ENCODE measurements at regions not wholly inside any gene's neighbourhood (a gene's known extent, or its start where the extent isn't known, plus 50 kb on each side); places are given as distances from the start of the nearest gene placed in this dataset.
"Not testable (repeated sequence)": the region's sequence is repeated elsewhere in the genome, so short reads cannot be mapped to it uniquely, and the experiment has no call there.

DNA sequence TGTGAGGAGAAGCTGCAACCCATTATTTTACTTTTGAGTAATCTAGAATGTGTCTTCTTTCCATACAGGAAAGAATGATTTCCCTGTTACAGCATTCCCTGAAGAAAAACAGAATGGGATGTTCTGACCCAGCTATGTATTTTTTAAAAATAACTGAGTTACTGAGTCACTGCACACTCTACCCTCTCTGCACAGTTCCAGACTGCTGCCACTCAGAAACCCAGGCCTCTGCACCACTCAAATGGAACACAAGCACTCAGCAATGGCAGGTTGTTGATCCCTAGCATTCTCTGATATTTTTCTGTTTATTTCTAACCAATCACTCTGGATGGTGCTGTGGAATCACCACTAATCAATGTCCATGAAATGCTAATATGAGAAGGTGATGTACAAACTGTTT lies 1300.0 kb upstream of the FAM98A start:
- no peak for DNase-seq

DNA sequence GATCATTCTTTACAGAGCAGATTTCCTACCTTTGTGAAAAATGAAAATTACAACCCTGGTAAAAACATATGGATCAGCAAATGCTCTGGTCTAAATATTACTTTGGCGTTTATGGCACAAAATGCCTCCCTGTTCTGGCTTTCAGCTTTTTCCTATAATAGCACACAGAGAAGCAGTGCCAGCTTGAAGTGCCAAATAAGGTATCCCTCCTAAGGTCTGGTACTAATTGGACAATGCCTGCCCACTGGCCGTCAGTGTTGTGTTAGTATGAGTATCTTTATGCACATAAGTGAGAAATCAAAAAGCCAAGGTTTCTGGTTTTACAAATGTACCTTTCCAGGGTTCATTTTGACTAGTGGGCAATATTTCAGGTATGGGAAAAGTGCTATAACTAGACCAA lies 1293.7 kb upstream of the FAM98A start:
- no peak for DNase-seq

DNA sequence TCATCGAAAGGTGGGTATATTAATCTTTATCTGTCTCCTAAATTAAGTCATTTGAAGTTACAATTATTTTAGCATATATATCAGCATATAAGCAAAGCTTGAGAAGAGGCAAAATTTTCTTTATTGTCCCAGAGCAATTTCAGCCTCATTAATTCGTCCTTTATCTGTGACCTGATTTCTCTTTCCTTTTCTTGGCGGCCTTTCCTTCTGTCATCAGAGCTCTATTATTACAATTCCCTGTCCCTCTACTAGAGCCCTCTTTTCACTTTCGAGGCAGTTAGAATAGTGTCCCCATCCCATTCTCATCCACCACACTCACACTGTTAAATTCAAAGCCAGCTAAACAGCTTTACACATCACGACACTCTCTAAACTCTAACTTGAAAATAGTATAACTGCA lies 1293.2 kb upstream of the FAM98A start:
- DNase-seq: no peak

GRCh38 chr2:34875091-34875745 lies 1276.1 kb upstream of the FAM98A start:
- DNase-seq: no peak

- DNase-seq: no peak
Measured at GRCh38 chr2:34853646-34854045, 1254.5 kb upstream of the FAM98A start.

- DNase-seq: no peak
Measured at GRCh38 chr2:34851804-34852203, 1252.7 kb upstream of the FAM98A start.

DNA sequence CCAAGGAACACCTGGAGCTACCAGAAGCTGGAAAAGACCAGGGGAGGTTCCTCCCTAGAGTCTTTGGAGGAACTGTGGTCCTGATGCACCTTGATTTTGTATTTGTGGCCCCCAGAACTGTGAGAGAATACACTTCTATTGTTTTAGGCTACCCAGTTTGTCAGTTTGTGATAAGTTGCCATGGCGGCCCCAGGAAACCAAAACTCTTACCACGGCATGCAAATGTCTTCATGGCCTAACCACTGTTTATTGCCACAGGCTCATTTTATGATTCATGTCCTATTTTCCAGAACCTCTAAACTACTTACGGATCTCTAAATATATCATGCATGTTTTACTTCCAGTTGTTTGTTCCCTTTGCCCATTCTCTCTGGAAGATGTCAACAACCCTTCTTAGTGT lies 1250.7 kb upstream of the FAM98A start:
- no peak for DNase-seq

- no peak for DNase-seq
Measured at GRCh38 chr2:34848691-34849090, 1249.6 kb upstream of the FAM98A start.

DNA sequence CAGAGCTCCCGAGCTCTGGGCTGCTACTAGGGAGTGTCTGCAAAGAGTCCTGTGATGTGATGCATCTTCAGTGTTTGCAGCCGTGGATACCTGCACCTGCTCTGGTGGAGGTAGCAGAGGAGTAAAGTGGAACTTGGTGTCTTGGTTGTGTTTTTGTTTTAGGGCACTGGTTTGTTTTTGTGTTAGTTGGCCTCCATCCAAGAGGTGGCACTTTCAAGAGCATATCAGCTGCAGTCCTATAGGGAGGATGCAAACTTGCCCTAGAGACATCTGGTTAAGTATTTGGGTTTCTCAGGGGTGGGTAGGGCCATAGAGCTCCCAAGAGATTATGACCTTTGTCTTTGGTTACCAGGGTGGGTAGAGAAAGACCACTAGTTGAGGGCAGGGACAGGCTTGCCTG lies 1249.0 kb upstream of the FAM98A start:
- no peak for DNase-seq

DNA sequence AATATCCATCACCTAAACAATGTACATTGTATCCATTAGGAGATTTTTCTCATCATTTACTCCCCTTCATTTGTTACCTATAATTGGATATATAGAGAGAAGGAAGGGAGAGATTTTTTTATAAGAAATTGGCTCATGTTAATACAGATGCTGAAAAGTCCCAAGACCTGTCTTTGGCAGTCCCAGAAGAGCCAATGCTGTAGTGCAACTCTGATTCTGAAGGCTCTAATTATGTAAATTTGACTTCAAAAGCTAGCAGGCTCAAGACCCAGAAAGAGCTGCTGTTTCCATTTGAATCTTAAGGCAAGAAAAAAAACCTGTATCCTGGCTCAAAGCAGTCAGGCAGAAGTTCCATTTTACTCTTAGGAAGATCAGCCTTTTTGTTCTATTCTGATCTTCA lies 1245.5 kb upstream of the FAM98A start:
- DNase-seq: no peak

DNA sequence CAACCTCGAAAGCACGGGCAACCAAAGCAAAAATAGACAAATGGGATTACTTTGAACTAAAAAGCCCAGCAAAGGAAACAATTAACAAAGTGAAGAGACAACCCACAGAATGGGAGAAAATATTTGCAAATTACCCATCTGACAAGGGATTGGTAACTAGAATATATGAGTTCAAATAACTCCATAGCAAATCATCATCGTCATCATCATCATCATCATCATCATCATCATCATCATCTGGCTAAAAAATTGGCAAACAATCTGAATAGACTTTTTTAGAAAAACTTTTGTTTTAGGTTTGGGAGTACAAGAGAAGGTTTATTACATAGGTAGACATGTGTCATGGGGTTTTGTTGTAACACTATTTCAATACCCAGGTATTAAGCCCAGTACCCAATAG lies 1239.3 kb upstream of the FAM98A start:
- DNase-seq: no peak

DNA sequence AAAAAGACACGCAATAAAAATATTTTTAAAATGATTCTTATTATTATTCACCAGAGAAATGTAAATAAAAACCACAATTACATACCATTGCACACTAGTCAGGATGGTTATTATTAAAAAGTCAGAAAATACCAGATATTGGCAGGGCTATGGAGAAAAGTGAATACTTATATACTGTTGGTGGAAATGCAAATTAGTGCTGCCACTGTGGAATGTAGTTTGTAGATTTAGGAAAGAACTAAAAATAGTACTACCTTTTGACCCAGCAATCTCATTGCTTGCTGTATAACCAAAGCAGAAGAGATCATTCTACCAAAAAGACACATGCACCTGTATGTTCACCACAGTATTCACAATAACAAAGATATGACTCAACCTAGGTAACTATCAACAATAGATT lies 1237.3 kb upstream of the FAM98A start:
- DNase-seq: no peak

DNA sequence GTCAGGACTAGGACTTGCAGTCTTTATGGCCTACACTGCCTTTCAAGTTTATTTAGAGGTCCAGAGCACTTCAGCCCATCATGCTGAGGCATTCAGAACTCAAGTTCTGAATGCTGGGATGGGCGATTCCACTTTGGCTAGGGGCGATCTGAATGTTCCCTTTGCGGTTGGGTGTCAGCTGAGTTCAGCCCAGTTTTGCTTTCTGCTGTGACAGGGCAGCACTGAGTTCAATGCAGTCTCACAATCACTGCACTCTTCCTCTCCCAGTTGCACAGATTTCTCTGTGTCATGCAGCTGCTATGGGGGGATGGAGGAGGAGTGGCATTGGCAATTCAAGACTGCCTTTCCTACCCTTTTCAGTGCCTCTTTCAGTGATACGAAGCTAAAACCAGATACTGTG lies 1232.0 kb upstream of the FAM98A start:
- no peak for DNase-seq

DNA sequence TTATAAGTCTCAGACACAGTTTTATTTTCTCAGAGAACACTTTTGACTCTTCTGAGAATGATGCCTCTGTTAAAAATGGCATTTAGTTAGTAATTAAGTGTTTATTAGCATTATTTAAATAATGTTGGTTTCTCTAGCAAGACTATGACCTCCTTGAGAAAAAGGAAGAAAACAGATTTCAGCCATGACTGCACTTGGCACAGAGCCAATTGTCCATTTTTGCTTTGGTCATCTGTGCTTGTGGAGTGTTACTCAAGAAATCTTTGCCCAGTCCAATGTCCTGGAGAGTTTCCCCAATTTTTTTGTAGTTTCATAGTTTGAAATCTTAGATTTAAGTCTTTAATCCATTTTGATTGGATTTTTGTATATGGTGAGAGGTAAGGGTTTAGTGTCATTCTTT lies 1229.4 kb upstream of the FAM98A start:
- DNase-seq: no peak

- no peak for DNase-seq
Measured at GRCh38 chr2:34827398-34827797, 1228.3 kb upstream of the FAM98A start.

GRCh38 chr2:34825686-34826085 lies 1226.6 kb upstream of the FAM98A start:
- DNase-seq: no peak

DNA sequence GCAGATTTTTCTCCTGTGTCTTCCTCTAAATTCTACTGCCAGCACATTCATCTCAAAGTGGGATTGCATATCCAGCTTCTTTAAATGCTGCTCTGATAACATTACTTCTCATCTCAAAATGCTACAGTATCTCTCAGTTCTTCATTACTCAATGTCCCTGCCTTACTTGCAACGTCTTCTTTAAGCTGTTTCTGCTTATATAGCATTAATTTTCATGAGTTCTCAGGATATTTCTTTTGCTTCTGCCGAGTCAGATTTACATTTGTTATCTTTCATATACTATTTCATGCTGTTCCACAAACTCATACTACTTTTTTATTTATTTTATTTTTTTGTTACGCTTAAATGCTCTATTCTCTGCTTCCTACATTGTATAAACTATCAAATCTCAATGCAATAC lies 1223.5 kb upstream of the FAM98A start:
- DNase-seq: no peak

GRCh38 chr2:34815052-34815741 lies 1216.1 kb upstream of the FAM98A start:
- DNase-seq: no peak

- no peak for DNase-seq
Measured at GRCh38 chr2:34810456-34810855, 1211.4 kb upstream of the FAM98A start.

DNA sequence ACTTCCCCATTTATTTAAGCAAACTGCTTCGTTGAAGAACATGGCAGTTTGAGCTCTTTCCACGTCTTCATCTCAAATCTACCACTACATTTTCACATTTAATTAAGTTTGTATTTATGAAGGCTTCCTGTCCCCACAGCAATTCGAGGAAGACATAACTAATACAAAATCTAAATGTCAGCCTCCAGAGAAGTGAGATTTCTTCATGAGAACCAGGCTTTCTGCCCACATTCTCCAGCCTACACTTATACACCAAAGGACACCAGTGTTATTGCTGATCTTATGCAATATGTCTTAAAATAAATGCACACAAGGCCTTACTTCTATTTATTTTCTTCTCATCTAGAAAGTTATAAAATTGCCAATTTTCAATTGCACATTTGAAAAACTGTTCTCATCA lies 1209.3 kb upstream of the FAM98A start:
- DNase-seq: no peak

DNA sequence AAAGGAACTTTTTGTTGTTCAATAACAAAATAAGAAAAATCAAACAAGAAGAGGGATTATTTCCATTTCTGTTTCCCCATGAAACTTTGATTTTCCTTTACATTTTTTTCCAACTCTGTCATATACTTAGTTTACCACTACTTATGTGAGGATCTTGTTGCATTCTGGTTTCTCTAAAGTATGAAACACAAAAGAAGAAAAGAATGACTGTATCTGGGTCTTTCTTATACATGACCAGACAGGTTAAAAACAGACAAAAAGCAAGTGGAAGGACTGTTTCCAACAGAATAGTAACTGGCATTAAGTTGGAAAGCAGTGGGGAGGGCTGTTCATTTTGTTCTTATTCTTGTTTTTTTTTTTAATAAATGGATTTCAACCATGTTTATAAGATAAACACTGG lies 1207.8 kb upstream of the FAM98A start:
- DNase-seq: no peak

DNA sequence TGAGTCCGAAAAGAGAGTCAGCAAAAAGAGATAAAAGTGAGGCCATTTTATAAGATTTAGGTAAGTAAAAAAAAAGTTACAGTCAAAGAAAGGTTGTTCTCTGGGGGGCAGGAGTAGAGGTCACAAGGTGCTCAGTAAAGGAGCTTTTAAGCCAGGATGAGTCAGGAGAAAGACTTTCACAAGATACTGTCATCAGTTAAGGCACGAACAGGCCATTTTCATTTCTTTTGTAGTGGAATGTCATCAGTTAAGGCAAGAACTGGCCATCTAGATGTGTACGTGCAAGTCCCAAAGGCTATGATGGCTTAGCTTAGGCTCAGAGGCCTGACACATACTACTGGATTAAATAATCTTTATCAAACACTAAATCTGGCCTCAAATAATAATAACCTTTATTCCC lies 1207.3 kb upstream of the FAM98A start:
- no peak for DNase-seq

DNA sequence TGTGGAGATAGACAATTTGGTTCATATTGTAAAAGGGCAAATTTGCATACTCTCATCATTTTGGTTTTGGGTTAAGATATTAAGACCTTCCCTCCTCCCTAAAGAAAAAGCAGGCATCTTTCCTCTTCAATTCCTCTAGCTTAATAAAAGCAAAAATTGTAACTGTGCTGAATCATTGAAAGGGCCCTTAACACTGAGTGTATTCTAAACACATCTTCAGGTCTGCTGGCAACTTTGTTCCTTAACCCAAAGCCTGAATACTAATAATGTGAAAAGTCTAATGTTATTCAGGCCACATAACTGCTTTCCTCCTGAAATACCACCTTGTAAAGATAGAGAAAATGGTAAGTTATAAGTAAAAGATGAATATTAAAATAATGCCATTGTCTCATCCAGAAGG lies 1200.5 kb upstream of the FAM98A start:
- no peak for DNase-seq

DNA sequence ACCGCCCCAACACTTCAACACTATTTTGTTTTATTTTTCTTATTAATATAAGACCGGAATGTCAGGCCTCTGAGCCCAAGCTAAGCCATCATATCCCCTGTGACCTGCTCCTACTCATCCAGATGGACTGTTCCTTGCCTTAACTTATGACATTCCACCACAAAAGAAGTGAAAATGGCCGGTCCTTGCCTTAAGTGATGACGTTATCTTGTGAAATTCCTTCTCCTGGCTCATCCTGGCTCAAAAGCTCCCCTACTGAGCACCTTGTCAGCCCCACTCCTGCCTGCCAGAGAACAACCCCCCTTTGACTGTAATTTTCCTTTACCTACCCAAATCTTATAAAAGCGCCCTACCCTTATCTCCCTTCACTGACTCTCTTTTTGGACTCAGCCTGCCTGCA lies 1196.5 kb upstream of the FAM98A start:
- not testable (repeated sequence) for DNase-seq

DNA sequence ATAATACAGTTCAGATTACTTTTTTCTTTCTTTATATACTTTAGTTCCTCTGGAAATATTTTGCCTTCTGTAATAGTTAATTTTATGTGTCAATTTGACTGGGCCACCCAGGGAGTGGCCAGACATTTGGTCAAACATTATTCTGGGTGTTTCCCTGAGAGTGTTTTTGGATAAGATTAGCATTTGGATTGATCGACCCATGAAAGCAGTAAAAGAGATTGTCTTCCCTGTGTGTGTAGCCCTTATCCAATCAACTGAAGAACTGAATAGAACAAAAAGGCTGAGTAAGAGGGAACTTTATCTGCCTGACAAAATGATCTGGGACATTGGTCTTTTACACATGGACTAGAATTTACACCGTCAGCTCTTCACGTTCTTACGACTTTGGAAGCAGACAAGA lies 1190.1 kb upstream of the FAM98A start:
- no peak for DNase-seq
